ENCODE measurements at regions not wholly inside any gene's neighbourhood (a gene's known extent, or its start where the extent isn't known, plus 50 kb on each side); places are given as distances from the start of the nearest gene placed in this dataset.

GRCh38 chr12:113664224-113664681 is 192.6 kb upstream of the LHX5 start:
- Histone ChIP-seq H3K27ac (ENCODE audit: low read length) (no peak overlapping the region), H3K9ac (ENCODE audit: low read length) (no peak overlapping the region)

GRCh38 chr12:113663396-113663795 is 191.7 kb upstream of the LHX5 start:
- no peak overlapping the region for H3K27ac ChIP-seq (ENCODE audit: low read length)
- no peak overlapping the region for H3K4me3 ChIP-seq (ENCODE audit: low read length)
- H3K9ac ChIP-seq (ENCODE audit: low read length) = no peak overlapping the region
- peaks cover 8% of the 10 kb centered on the region for H3K4me1 ChIP-seq (ENCODE audit: control insufficient read depth, low read depth, low read length)
- H3K27me3 ChIP-seq (ENCODE audit: control insufficient read depth, insufficient read depth, low read length) = no peaks in the 10 kb centered on the region
- no peaks in the 10 kb centered on the region for H3K36me3 ChIP-seq (ENCODE audit: control insufficient read depth, low read depth, low read length)
- no peaks in the 10 kb centered on the region for H3K9me3 ChIP-seq (ENCODE audit: control insufficient read depth, low read depth, low read length)

More at GRCh38 chr12:113664224-113664681, 192.6 kb upstream of the LHX5 start:
- Histone ChIP-seq H3K36me3 (ENCODE audit: control insufficient read depth, low read depth, low read length) (no peaks in the 10 kb centered on the region), H3K9me3 (ENCODE audit: control insufficient read depth, low read depth, low read length) (no peaks in the 10 kb centered on the region), H3K4me3 (ENCODE audit: low read length) (no peak overlapping the region), H3K27me3 (ENCODE audit: control insufficient read depth, insufficient read depth, low read length) (no peaks in the 10 kb centered on the region), H3K4me1 (ENCODE audit: control insufficient read depth, low read depth, low read length) (peaks cover 8% of the 10 kb centered on the region)

GRCh38 chr12:113660936-113661335 is 189.3 kb upstream of the LHX5 start:
- Histone ChIP-seq H3K4me1 (ENCODE audit: control insufficient read depth, low read depth, low read length) (peaks cover 8% of the 10 kb centered on the region), H3K4me3 (ENCODE audit: low read length) (no peak overlapping the region), H3K27me3 (ENCODE audit: control insufficient read depth, insufficient read depth, low read length) (no peaks in the 10 kb centered on the region), H3K9me3 (ENCODE audit: control insufficient read depth, low read depth, low read length) (no peaks in the 10 kb centered on the region), H3K36me3 (ENCODE audit: control insufficient read depth, low read depth, low read length) (no peaks in the 10 kb centered on the region), H3K9ac (ENCODE audit: low read length) (no peak overlapping the region), H3K27ac (ENCODE audit: low read length) (no peak overlapping the region)

- Histone ChIP-seq H3K9me3 (ENCODE audit: control insufficient read depth, low read depth, low read length) (no peaks in the 10 kb centered on the region), H3K27ac (ENCODE audit: low read length) (no peak overlapping the region), H3K4me1 (ENCODE audit: control insufficient read depth, low read depth, low read length) (peaks cover 8% of the 10 kb centered on the region), H3K9ac (ENCODE audit: low read length) (no peak overlapping the region), H3K27me3 (ENCODE audit: control insufficient read depth, insufficient read depth, low read length) (no peaks in the 10 kb centered on the region), H3K36me3 (ENCODE audit: control insufficient read depth, low read depth, low read length) (no peaks in the 10 kb centered on the region), H3K4me3 (ENCODE audit: low read length) (no peak overlapping the region)
Measured at GRCh38 chr12:113659416-113659815, 187.7 kb upstream of the LHX5 start.

- H3K27me3 ChIP-seq (ENCODE audit: control insufficient read depth, insufficient read depth, low read length) = no peaks in the 10 kb centered on the region
- no peak overlapping the region for H3K27ac ChIP-seq (ENCODE audit: low read length)
- no peak overlapping the region for H3K4me3 ChIP-seq (ENCODE audit: low read length)
- H3K9me3 ChIP-seq (ENCODE audit: control insufficient read depth, low read depth, low read length) = no peaks in the 10 kb centered on the region
- peaks cover 4% of the 10 kb centered on the region for H3K4me1 ChIP-seq (ENCODE audit: control insufficient read depth, low read depth, low read length)
- no peak overlapping the region for H3K9ac ChIP-seq (ENCODE audit: low read length)
- no peaks in the 10 kb centered on the region for H3K36me3 ChIP-seq (ENCODE audit: control insufficient read depth, low read depth, low read length)
Measured at GRCh38 chr12:113659015-113659414, 187.3 kb upstream of the LHX5 start.

GRCh38 chr12:113658006-113658655 is 186.5 kb upstream of the LHX5 start:
- H3K27ac ChIP-seq (ENCODE audit: low read length) = no peak overlapping the region
- no peaks in the 10 kb centered on the region for H3K9me3 ChIP-seq (ENCODE audit: control insufficient read depth, low read depth, low read length)
- H3K9ac ChIP-seq (ENCODE audit: low read length) = no peak overlapping the region
- no peaks in the 10 kb centered on the region for H3K36me3 ChIP-seq (ENCODE audit: control insufficient read depth, low read depth, low read length)
- H3K4me3 ChIP-seq (ENCODE audit: low read length) = no peak overlapping the region
- no peaks in the 10 kb centered on the region for H3K4me1 ChIP-seq (ENCODE audit: control insufficient read depth, low read depth, low read length)
- no peaks in the 10 kb centered on the region for H3K27me3 ChIP-seq (ENCODE audit: control insufficient read depth, insufficient read depth, low read length)

- no peaks in the 10 kb centered on the region for H3K4me1 ChIP-seq (ENCODE audit: control insufficient read depth, low read depth, low read length)
- H3K9me3 ChIP-seq (ENCODE audit: control insufficient read depth, low read depth, low read length) = no peaks in the 10 kb centered on the region
- no peaks in the 10 kb centered on the region for H3K27me3 ChIP-seq (ENCODE audit: control insufficient read depth, insufficient read depth, low read length)
- H3K36me3 ChIP-seq (ENCODE audit: control insufficient read depth, low read depth, low read length) = no peaks in the 10 kb centered on the region
- no peak overlapping the region for H3K4me3 ChIP-seq (ENCODE audit: low read length)
- no peak overlapping the region for H3K27ac ChIP-seq (ENCODE audit: low read length)
- H3K9ac ChIP-seq (ENCODE audit: low read length) = no peak overlapping the region
Measured at GRCh38 chr12:113655919-113656318, 184.2 kb upstream of the LHX5 start.

GRCh38 chr12:113655479-113655878 is 183.8 kb upstream of the LHX5 start:
- H3K4me1 ChIP-seq (ENCODE audit: control insufficient read depth, low read depth, low read length) = no peaks in the 10 kb centered on the region
- H3K27me3 ChIP-seq (ENCODE audit: control insufficient read depth, insufficient read depth, low read length) = no peaks in the 10 kb centered on the region
- H3K4me3 ChIP-seq (ENCODE audit: low read length) = no peak overlapping the region
- H3K27ac ChIP-seq (ENCODE audit: low read length) = no peak overlapping the region
- H3K9me3 ChIP-seq (ENCODE audit: control insufficient read depth, low read depth, low read length) = no peaks in the 10 kb centered on the region
- H3K9ac ChIP-seq (ENCODE audit: low read length) = no peak overlapping the region
- H3K36me3 ChIP-seq (ENCODE audit: control insufficient read depth, low read depth, low read length) = no peaks in the 10 kb centered on the region

GRCh38 chr12:113651662-113652061 is 180.0 kb upstream of the LHX5 start:
- Histone ChIP-seq H3K4me1 (ENCODE audit: control insufficient read depth, low read depth, low read length) (no peaks in the 10 kb centered on the region), H3K4me3 (ENCODE audit: low read length) (no peak overlapping the region), H3K27me3 (ENCODE audit: control insufficient read depth, insufficient read depth, low read length) (no peaks in the 10 kb centered on the region)

GRCh38 chr12:113650476-113650875 is 178.8 kb upstream of the LHX5 start:
- Histone ChIP-seq H3K4me3 (ENCODE audit: low read length) (no peak overlapping the region), H3K4me1 (ENCODE audit: control insufficient read depth, low read depth, low read length) (no peaks in the 10 kb centered on the region), H3K27ac (ENCODE audit: low read length) (no peak overlapping the region), H3K9ac (ENCODE audit: low read length) (no peak overlapping the region), H3K27me3 (ENCODE audit: control insufficient read depth, insufficient read depth, low read length) (no peaks in the 10 kb centered on the region), H3K36me3 (ENCODE audit: control insufficient read depth, low read depth, low read length) (no peaks in the 10 kb centered on the region), H3K9me3 (ENCODE audit: control insufficient read depth, low read depth, low read length) (no peaks in the 10 kb centered on the region)

More at GRCh38 chr12:113651662-113652061, 180.0 kb upstream of the LHX5 start:
- Histone ChIP-seq H3K9me3 (ENCODE audit: control insufficient read depth, low read depth, low read length) (no peaks in the 10 kb centered on the region), H3K36me3 (ENCODE audit: control insufficient read depth, low read depth, low read length) (no peaks in the 10 kb centered on the region), H3K9ac (ENCODE audit: low read length) (no peak overlapping the region), H3K27ac (ENCODE audit: low read length) (no peak overlapping the region)

GRCh38 chr12:113649256-113649830 is 177.7 kb upstream of the LHX5 start:
- Histone ChIP-seq H3K36me3 (ENCODE audit: control insufficient read depth, low read depth, low read length) (no peaks in the 10 kb centered on the region), H3K27ac (ENCODE audit: low read length) (no peak overlapping the region), H3K9ac (ENCODE audit: low read length) (no peak overlapping the region), H3K4me3 (ENCODE audit: low read length) (no peak overlapping the region), H3K27me3 (ENCODE audit: control insufficient read depth, insufficient read depth, low read length) (no peaks in the 10 kb centered on the region), H3K9me3 (ENCODE audit: control insufficient read depth, low read depth, low read length) (no peaks in the 10 kb centered on the region), H3K4me1 (ENCODE audit: control insufficient read depth, low read depth, low read length) (no peaks in the 10 kb centered on the region)

GRCh38 chr12:113647048-113647447 is 175.4 kb upstream of the LHX5 start:
- Histone ChIP-seq H3K27ac (ENCODE audit: low read length) (no peak overlapping the region), H3K9me3 (ENCODE audit: control insufficient read depth, low read depth, low read length) (no peaks in the 10 kb centered on the region), H3K4me1 (ENCODE audit: control insufficient read depth, low read depth, low read length) (peaks cover 4% of the 10 kb centered on the region), H3K36me3 (ENCODE audit: control insufficient read depth, low read depth, low read length) (no peaks in the 10 kb centered on the region), H3K27me3 (ENCODE audit: control insufficient read depth, insufficient read depth, low read length) (no peaks in the 10 kb centered on the region), H3K9ac (ENCODE audit: low read length) (no peak overlapping the region), H3K4me3 (ENCODE audit: low read length) (no peak overlapping the region)

Measured in iPS-18a (cell line).